ENCODE measurements at regions not wholly inside any gene's neighbourhood (a gene's known extent, or its start where the extent isn't known, plus 50 kb on each side); places are given as distances from the start of the nearest gene placed in this dataset.

GRCh38 chr7:106374437-106374836, 89.7 kb upstream of the NAMPT start:
- no peak for TF ChIP-seq POLR2AphosphoS5 (IDR thresholded peaks at IDR 0.05)
- TF ChIP-seq POLR2A (IDR thresholded peaks at IDR 0.05), result no peak

All from spleen (tissue), 3 donors.